ENCODE measurements at regions not wholly inside any gene's neighbourhood (a gene's known extent, or its start where the extent isn't known, plus 50 kb on each side); places are given as distances from the start of the nearest gene placed in this dataset.

DNA sequence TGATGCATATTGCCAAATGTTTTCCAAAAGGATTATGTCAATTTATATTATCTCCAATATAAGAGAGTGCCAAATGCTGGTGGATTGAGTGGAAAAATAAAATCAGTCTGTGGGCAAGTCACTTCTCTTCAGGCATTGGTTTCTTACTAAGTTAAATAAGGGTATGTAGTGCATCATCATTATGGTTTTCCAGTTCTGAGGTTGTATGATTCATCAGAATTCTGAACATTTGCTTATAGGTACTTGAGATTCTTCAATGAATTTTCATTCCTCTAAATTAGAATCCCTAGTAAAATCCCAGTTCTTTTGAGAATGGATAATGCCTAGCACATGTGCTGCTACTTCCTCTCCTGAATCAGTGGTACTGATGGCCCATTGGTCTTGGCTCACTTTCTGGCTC, 188.9 kb upstream of the OSR1 start:
- TF ChIP-seq GATA2 (IDR thresholded peaks at IDR 0.05; ENCODE audit: low read depth, low read length) (no peak), GATA3 (IDR thresholded peaks at IDR 0.05; ENCODE audit: low read depth, low read length) (no peak)

DNA sequence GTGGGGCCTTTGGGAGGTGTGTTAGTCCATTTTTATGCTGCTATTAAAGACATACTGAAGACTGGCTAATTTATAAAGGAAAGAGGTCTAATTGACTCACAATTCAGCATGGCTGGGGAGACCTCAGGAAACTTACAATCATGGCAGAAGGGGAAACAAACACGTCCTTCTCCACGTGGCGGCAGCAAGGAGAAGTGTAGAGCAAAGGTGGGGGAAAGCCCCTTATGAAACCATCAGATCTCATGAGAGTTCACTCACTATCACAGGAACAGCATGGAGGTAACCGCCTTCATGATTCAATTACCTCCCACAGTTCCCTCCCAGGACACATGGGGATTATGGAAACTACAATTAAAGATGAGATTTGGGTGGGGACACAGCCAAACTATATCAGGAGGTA, 187.1 kb upstream of the OSR1 start:
- TF ChIP-seq GATA3 (IDR thresholded peaks at IDR 0.05; ENCODE audit: low read depth, low read length), result no peak
- no peak for TF ChIP-seq GATA2 (IDR thresholded peaks at IDR 0.05; ENCODE audit: low read depth, low read length)

DNA sequence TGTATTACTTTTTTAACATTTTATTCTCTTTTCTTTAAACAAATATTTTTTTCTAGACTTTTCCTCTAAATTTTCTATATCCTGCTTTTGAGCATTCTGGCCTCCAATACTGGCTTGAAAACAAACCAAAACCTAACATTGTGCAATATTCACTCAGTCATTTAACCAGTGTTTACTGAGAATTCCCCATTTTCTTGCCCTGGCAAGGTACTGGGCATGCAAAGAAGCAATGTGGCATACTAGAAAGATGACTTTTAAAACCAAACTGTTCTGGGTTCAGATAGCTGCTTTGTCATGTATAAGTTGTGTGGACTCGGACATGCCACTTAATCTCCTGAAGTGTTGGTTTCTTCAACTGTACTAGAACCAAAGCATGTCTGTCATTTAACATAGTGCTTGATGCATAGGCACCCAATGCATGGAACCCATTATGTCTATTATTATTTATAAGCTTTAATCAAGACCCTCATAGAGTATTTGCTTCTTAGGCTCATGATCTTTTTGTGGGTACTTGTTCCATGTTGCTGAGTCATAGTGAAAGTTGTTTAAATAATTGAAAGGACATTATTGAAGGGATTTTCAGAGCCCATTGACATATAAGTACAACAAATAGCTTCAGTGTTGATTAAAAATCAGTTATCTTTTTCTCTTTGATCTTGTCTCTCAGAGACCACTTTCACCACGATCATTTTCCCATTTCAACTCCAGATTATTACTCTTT, 185.4 kb upstream of the OSR1 start:
- TF ChIP-seq GATA3 (IDR thresholded peaks at IDR 0.05; ENCODE audit: low read depth, low read length) (no peak), GATA2 (IDR thresholded peaks at IDR 0.05; ENCODE audit: low read depth, low read length) (no peak)

- TF ChIP-seq GATA2 (IDR thresholded peaks at IDR 0.05; ENCODE audit: low read depth, low read length) (no peak), GATA3 (IDR thresholded peaks at IDR 0.05; ENCODE audit: low read depth, low read length) (no peak)
Measured at GRCh38 chr2:19542796-19543662, 184.6 kb upstream of the OSR1 start.

- TF ChIP-seq GATA2 (IDR thresholded peaks at IDR 0.05; ENCODE audit: low read depth, low read length) (no peak), GATA3 (IDR thresholded peaks at IDR 0.05; ENCODE audit: low read depth, low read length) (no peak)
Measured at GRCh38 chr2:19541884-19542283, 183.5 kb upstream of the OSR1 start.

- TF ChIP-seq GATA3 (IDR thresholded peaks at IDR 0.05; ENCODE audit: low read depth, low read length) (no peak), GATA2 (IDR thresholded peaks at IDR 0.05; ENCODE audit: low read depth, low read length) (no peak)
Measured at GRCh38 chr2:19540739-19541525, 182.5 kb upstream of the OSR1 start.

DNA sequence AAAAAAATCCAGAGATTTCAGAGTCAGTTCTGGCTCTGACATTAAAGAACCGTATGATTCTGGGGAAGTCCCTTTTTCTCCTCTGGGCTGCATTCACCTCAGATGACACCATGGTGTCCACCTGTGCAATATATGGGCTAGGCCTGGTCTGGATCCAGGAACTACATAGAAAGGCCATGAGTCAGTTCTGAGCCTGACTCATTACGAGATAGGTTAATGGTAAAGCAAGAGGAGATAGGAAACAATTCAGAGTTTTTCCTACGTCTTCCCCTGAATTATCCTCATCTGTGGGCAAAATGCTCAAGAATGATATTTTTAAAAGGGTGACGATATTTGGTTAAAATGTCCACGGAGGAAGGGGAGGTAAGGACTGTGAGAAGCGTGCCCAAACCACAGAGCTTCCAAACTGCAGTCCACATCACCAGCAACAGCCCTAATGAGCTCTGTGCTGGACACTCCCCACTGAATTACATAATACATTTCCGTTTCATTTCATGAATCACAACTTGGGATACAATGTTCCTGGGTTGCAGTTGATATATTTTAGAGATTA, 180.1 kb upstream of the OSR1 start:
- TF ChIP-seq GATA3 (IDR thresholded peaks at IDR 0.05; ENCODE audit: low read depth, low read length) (no peak), GATA2 (IDR thresholded peaks at IDR 0.05; ENCODE audit: low read depth, low read length) (no peak)

DNA sequence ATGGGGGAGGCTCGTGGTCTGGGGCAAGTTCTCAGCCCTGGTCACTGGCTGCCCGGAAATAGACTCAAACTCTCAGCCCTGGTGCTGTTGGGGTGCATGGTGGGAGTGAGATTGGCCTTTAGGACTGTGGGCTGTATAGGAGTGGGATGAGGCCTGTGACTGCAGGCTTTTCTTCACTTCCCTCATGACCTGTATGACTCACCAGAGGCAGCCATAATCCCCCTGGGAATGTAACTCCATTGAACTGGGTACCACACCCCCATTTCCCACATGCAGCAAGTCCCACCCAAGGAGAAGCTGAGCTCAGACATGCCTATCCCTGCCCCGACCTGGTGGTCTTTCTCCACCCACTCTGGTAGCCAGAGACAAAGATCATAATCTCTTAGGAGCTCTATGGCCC, 177.7 kb upstream of the OSR1 start:
- TF ChIP-seq GATA3 (IDR thresholded peaks at IDR 0.05; ENCODE audit: low read depth, low read length) (no peak), GATA2 (IDR thresholded peaks at IDR 0.05; ENCODE audit: low read depth, low read length) (no peak)

- TF ChIP-seq GATA2 (IDR thresholded peaks at IDR 0.05; ENCODE audit: low read depth, low read length), result no peak
- no peak for TF ChIP-seq GATA3 (IDR thresholded peaks at IDR 0.05; ENCODE audit: low read depth, low read length)
Measured at GRCh38 chr2:19532547-19533196, 174.2 kb upstream of the OSR1 start.

GRCh38 chr2:19529677-19530076, 171.3 kb upstream of the OSR1 start:
- TF ChIP-seq GATA2 (IDR thresholded peaks at IDR 0.05; ENCODE audit: low read depth, low read length) (no peak), GATA3 (IDR thresholded peaks at IDR 0.05; ENCODE audit: low read depth, low read length) (no peak)

- TF ChIP-seq GATA2 (IDR thresholded peaks at IDR 0.05; ENCODE audit: low read depth, low read length) (no peak), GATA3 (IDR thresholded peaks at IDR 0.05; ENCODE audit: low read depth, low read length) (no peak)
Measured at GRCh38 chr2:19527771-19528170, 169.3 kb upstream of the OSR1 start.

GRCh38 chr2:19525313-19525712, 166.9 kb upstream of the OSR1 start:
- TF ChIP-seq GATA3 (IDR thresholded peaks at IDR 0.05; ENCODE audit: low read depth, low read length), result no peak
- TF ChIP-seq GATA2 (IDR thresholded peaks at IDR 0.05; ENCODE audit: low read depth, low read length), result no peak

GRCh38 chr2:19519045-19519444, 160.6 kb upstream of the OSR1 start:
- TF ChIP-seq GATA2 (IDR thresholded peaks at IDR 0.05; ENCODE audit: low read depth, low read length) (no peak), GATA3 (IDR thresholded peaks at IDR 0.05; ENCODE audit: low read depth, low read length) (no peak)
